Stimulated activated memory B cell treated with anti-CD40 and anti-IgM and Interleukin-4, amounts not matched to agents 10 μg/mL and 1 μg/mL and 100 μg/mL, for 72 hours (primary cell): ENCODE measurements at regions not wholly inside any gene's neighbourhood (a gene's known extent, or its start where the extent isn't known, plus 50 kb on each side); places are given as distances from the start of the nearest gene placed in this dataset.

Experiments used
- ATAC-seq: fragments of 150-1000 bp; cut with Tn5 transposase; 2 replicates; pipeline ENCODE4 v1.10.0; 2021
- H3K27ac Mint-ChIP-seq: one replicate; pipeline ENCODE4 v1.8.0; 2022; ENCODE audit warnings: mild to moderate bottlenecking, mixed read lengths
- H3K27me3 Mint-ChIP-seq: one replicate; pipeline ENCODE4 v1.8.0; 2022; ENCODE audit warnings: mixed read lengths
- H3K36me3 Mint-ChIP-seq: one replicate; pipeline ENCODE4 v1.8.0; 2022; ENCODE audit warnings: mixed read lengths
- H3K4me1 Mint-ChIP-seq: one replicate; pipeline ENCODE4 v1.8.0; 2022; ENCODE audit warnings: mixed read lengths
- H3K4me3 Mint-ChIP-seq: one replicate; pipeline ENCODE4 v1.8.0; 2022; ENCODE audit warnings: mild to moderate bottlenecking, moderate library complexity, mixed read lengths
- H3K9me3 Mint-ChIP-seq: one replicate; pipeline ENCODE4 v1.8.0; 2022; ENCODE audit warnings: mixed read lengths

- no peaks in the 10 kb centered on the region for H3K36me3 Mint-ChIP-seq
- ATAC-seq: no peak
- H3K27me3 Mint-ChIP-seq: no peaks in the 10 kb centered on the region
- no peak overlapping the region for H3K27ac Mint-ChIP-seq
- H3K9me3 Mint-ChIP-seq: peaks cover 13% of the 10 kb centered on the region
- H3K4me1 Mint-ChIP-seq: no peaks in the 10 kb centered on the region
- H3K4me3 Mint-ChIP-seq: no peak overlapping the region
Observed at GRCh38 chr10:129224065-129224464, 243.0 kb upstream of the MGMT start.

- Mint-ChIP-seq H3K4me1 (peaks cover 6% of the 10 kb centered on the region), H3K36me3 (no peaks in the 10 kb centered on the region), H3K4me3 (no peak overlapping the region), H3K27me3 (no peaks in the 10 kb centered on the region), H3K9me3 (no peaks in the 10 kb centered on the region), H3K27ac (no peak overlapping the region)
- ATAC-seq: no peak
Observed at GRCh38 chr10:129231821-129232220, 235.2 kb upstream of the MGMT start.

GRCh38 chr10:129233351-129234148, 233.5 kb upstream of the MGMT start:
- no peaks in the 10 kb centered on the region for H3K36me3 Mint-ChIP-seq
- no peaks in the 10 kb centered on the region for H3K27me3 Mint-ChIP-seq
- peak; percentile 32 for ATAC-seq
- H3K4me3 Mint-ChIP-seq: peak overlapping the region; percentile 54
- H3K27ac Mint-ChIP-seq: no peak overlapping the region
- H3K4me1 Mint-ChIP-seq: peaks cover 6% of the 10 kb centered on the region
- H3K9me3 Mint-ChIP-seq: no peaks in the 10 kb centered on the region

- Mint-ChIP-seq H3K9me3 (no peaks in the 10 kb centered on the region), H3K36me3 (no peaks in the 10 kb centered on the region), H3K27me3 (no peaks in the 10 kb centered on the region), H3K27ac (no peak overlapping the region), H3K4me1 (peaks cover 6% of the 10 kb centered on the region), H3K4me3 (no peak overlapping the region)
- no peak for ATAC-seq
Observed at GRCh38 chr10:129236274-129236691, 230.8 kb upstream of the MGMT start.

- Mint-ChIP-seq H3K36me3 (no peaks in the 10 kb centered on the region), H3K4me1 (no peaks in the 10 kb centered on the region), H3K9me3 (no peaks in the 10 kb centered on the region), H3K4me3 (no peak overlapping the region), H3K27ac (no peak overlapping the region), H3K27me3 (no peaks in the 10 kb centered on the region)
- no peak for ATAC-seq
Observed at GRCh38 chr10:129241461-129241860, 225.6 kb upstream of the MGMT start.

GRCh38 chr10:129244298-129244697, 222.7 kb upstream of the MGMT start:
- Mint-ChIP-seq H3K4me1 (no peaks in the 10 kb centered on the region), H3K27me3 (no peaks in the 10 kb centered on the region), H3K36me3 (no peaks in the 10 kb centered on the region), H3K4me3 (no peak overlapping the region), H3K27ac (no peak overlapping the region), H3K9me3 (peaks cover 3% of the 10 kb centered on the region)
- peak; percentile 18 for ATAC-seq

- H3K4me3 Mint-ChIP-seq: no peak overlapping the region
- H3K4me1 Mint-ChIP-seq: no peaks in the 10 kb centered on the region
- no peaks in the 10 kb centered on the region for H3K36me3 Mint-ChIP-seq
- ATAC-seq: no peak
- H3K27me3 Mint-ChIP-seq: no peaks in the 10 kb centered on the region
- peaks cover 3% of the 10 kb centered on the region for H3K9me3 Mint-ChIP-seq
- no peak overlapping the region for H3K27ac Mint-ChIP-seq
Observed at GRCh38 chr10:129244757-129245156, 222.3 kb upstream of the MGMT start.

- H3K9me3 Mint-ChIP-seq: peaks cover 6% of the 10 kb centered on the region
- ATAC-seq: no peak
- no peak overlapping the region for H3K27ac Mint-ChIP-seq
- H3K36me3 Mint-ChIP-seq: no peaks in the 10 kb centered on the region
- H3K4me3 Mint-ChIP-seq: no peak overlapping the region
- peaks cover 41% of the 10 kb centered on the region for H3K27me3 Mint-ChIP-seq
- no peaks in the 10 kb centered on the region for H3K4me1 Mint-ChIP-seq
Observed at GRCh38 chr10:129253161-129253864, 213.7 kb upstream of the MGMT start.

- Mint-ChIP-seq H3K4me1 (no peaks in the 10 kb centered on the region), H3K27me3 (peaks cover 41% of the 10 kb centered on the region), H3K4me3 (no peak overlapping the region), H3K27ac (no peak overlapping the region), H3K9me3 (peaks cover 6% of the 10 kb centered on the region), H3K36me3 (no peaks in the 10 kb centered on the region)
- ATAC-seq: no peak
Observed at GRCh38 chr10:129253865-129254179, 213.2 kb upstream of the MGMT start.

- Mint-ChIP-seq H3K9me3 (peaks cover 2% of the 10 kb centered on the region), H3K27ac (no peak overlapping the region), H3K27me3 (peaks cover 14% of the 10 kb centered on the region), H3K36me3 (no peaks in the 10 kb centered on the region), H3K4me3 (no peak overlapping the region), H3K4me1 (no peaks in the 10 kb centered on the region)
- no peak for ATAC-seq
Observed at GRCh38 chr10:129258283-129258923, 208.6 kb upstream of the MGMT start.

- Mint-ChIP-seq H3K27me3 (peaks cover 8% of the 10 kb centered on the region), H3K9me3 (no peaks in the 10 kb centered on the region), H3K4me1 (no peaks in the 10 kb centered on the region), H3K36me3 (no peaks in the 10 kb centered on the region), H3K27ac (no peak overlapping the region), H3K4me3 (no peak overlapping the region)
- no peak for ATAC-seq
Observed at GRCh38 chr10:129259128-129259815, 207.8 kb upstream of the MGMT start.

GRCh38 chr10:129272176-129272575, 194.9 kb upstream of the MGMT start:
- Mint-ChIP-seq H3K27ac (no peak overlapping the region), H3K27me3 (peaks cover 10% of the 10 kb centered on the region), H3K4me3 (no peak overlapping the region), H3K4me1 (no peaks in the 10 kb centered on the region), H3K9me3 (peaks cover 4% of the 10 kb centered on the region), H3K36me3 (no peaks in the 10 kb centered on the region)
- no peak for ATAC-seq

GRCh38 chr10:129272866-129273650, 194.0 kb upstream of the MGMT start:
- Mint-ChIP-seq H3K4me1 (no peaks in the 10 kb centered on the region), H3K9me3 (peaks cover 4% of the 10 kb centered on the region), H3K27ac (no peak overlapping the region), H3K4me3 (no peak overlapping the region), H3K27me3 (peaks cover 12% of the 10 kb centered on the region), H3K36me3 (no peaks in the 10 kb centered on the region)
- ATAC-seq: no peak

- ATAC-seq: no peak
- Mint-ChIP-seq H3K9me3 (peaks cover 4% of the 10 kb centered on the region), H3K36me3 (no peaks in the 10 kb centered on the region), H3K27me3 (peaks cover 12% of the 10 kb centered on the region), H3K4me1 (no peaks in the 10 kb centered on the region), H3K4me3 (no peak overlapping the region), H3K27ac (no peak overlapping the region)
Observed at GRCh38 chr10:129273860-129274259, 193.2 kb upstream of the MGMT start.
